Heart left ventricle (tissue), 16 donors: ENCODE measurements at regions not wholly inside any gene's neighbourhood (a gene's known extent, or its start where the extent isn't known, plus 50 kb on each side); places are given as distances from the start of the nearest gene placed in this dataset.

Source experiments
- ATAC-seq, 4 donors: fragments of 200-7000 bp; cut with Tn5 transposase; one replicate each; pipeline ENCODE4 v1.9.1; 2020 to 2022; ENCODE audit warnings: moderate library complexity in 4 of 4, mild to moderate bottlenecking in 3 of 4, moderate number of reproducible peaks in 1 of 4
- DNase-seq, 5 donors: peaks; one replicate each; pipeline ENCODE4 v3.0.0-alpha.2; 2020
- H3K27ac ChIP-seq, 12 donors: fragments of 200-600 bp; sonication (generic) in 4 of 12; one replicate each; pipeline versions ENCODE4 v1.5.0 to v1.8.0; 2016 to 2022; ENCODE audit warnings: mild to moderate bottlenecking in 2 of 12
- H3K27me3 ChIP-seq, 9 donors: fragments of 200-600 bp; sonication (generic) in 2 of 9; one replicate each; pipeline versions ENCODE4 v1.5.1 to v1.8.0; 2016 to 2022; ENCODE audit warnings: mild to moderate bottlenecking in 3 of 9
- H3K36me3 ChIP-seq, 9 donors: fragments of 200-600 bp; sonication (generic) in 2 of 9; one replicate each; pipeline versions ENCODE4 v1.5.0 to v1.8.0; 2018 to 2022; ENCODE audit warnings: mild to moderate bottlenecking in 2 of 9
- H3K4me1 ChIP-seq, 12 donors: fragments of 200-600 bp; sonication (generic) in 4 of 12; one replicate each; pipeline versions ENCODE4 v1.5.0 to v1.8.0; 2016 to 2022; ENCODE audit warnings: mild to moderate bottlenecking in 3 of 12
- H3K4me3 ChIP-seq, 12 donors: fragments of 200-600 bp; sonication (generic) in 4 of 12; one replicate each; pipeline versions ENCODE4 v1.5.0 to v1.8.0; 2017 to 2022; ENCODE audit warnings: mild to moderate bottlenecking in 9 of 12, moderate library complexity in 4 of 12
- H3K9me3 ChIP-seq, 12 donors: fragments of 200-600 bp; sonication (generic) in 4 of 12; one replicate each; pipeline versions ENCODE4 v1.5.0 to v1.8.0; 2016 to 2022; ENCODE audit warnings: mild to moderate bottlenecking in 1 of 12
- POLR2A ChIP-seq, 2 donors: fragments of 450-650 bp; IDR thresholded peaks; one replicate each; pipeline ENCODE4 v1.6.1; 2017; ENCODE audit warnings: antibody characterized with exemption in 2 of 2, mild to moderate bottlenecking in 2 of 2, moderate library complexity in 2 of 2
- WGBS, 4 donors: extraction: QIAGEN DNeasy Blood & Tissue Kit in 2 of 4; methylation state at CpG; one replicate each; pipeline versions ENCODE4 v1.1.5 to v1.1.7; 2013 to 2018; 5-methylcytosine and 5-hydroxymethylcytosine counted together
- intact Hi-C, 10 donors: fragments of 100-400 bp; cut with DNase I; formaldehyde crosslinking; loops; one replicate each; pipeline versions ENCODE4 v1.11.1 to v1.14.2; 2022
- TF ChIP-seq, protein P1 (sequence below), 12 donors: fragments of 200-600 bp; sonication (generic) in 4 of 12; IDR thresholded peaks; one replicate each; pipeline versions ENCODE4 v1.5.0 to v1.8.0; 2018 to 2022; ENCODE audit warnings: antibody characterized with exemption in 12 of 12, mild to moderate bottlenecking in 5 of 12
- donor health status: ischemic (EF 13 %, LVEDD 7.1; RV severe dilation, severe dysfunction).
- donor health status: healthy with polysubstance abuse.
- donor health status: DM: no; HTN: yes; CAD: no.
- donor health status: DM: no; HTN: no; CAD: no.
- donor health status: ischemic (EF 25% LVEDD 6.9; RV normal size, moderate dysfunction).
- donor health status: ischemic (EF 25% LVEDD 5.7; RV mildly dilated, moderate dysfunction).
- donor health status: healthy.
- donor health status: DM: yes; HTN: yes; CAD: no.
- donor health status: ischemic (EF 35%, LVEDD 5.7; RV mildly dilated, moderate dysfunction).
- donor health status: nonischemic (EF 11% LVEDD 7.7; RV severe dilation, severe dysfunction).
- donor health status: DM: yes; HTN: yes; CAD: no.
- donor health status: PGD.
- donor health status: ischemic (EF 29% LVEDD 5.4; RV normal size, mild dysfunction).
- donor health status: nonischemic (EF 23%, LVEDD 6.1; RV moderate dilation, normal function).

DNA sequence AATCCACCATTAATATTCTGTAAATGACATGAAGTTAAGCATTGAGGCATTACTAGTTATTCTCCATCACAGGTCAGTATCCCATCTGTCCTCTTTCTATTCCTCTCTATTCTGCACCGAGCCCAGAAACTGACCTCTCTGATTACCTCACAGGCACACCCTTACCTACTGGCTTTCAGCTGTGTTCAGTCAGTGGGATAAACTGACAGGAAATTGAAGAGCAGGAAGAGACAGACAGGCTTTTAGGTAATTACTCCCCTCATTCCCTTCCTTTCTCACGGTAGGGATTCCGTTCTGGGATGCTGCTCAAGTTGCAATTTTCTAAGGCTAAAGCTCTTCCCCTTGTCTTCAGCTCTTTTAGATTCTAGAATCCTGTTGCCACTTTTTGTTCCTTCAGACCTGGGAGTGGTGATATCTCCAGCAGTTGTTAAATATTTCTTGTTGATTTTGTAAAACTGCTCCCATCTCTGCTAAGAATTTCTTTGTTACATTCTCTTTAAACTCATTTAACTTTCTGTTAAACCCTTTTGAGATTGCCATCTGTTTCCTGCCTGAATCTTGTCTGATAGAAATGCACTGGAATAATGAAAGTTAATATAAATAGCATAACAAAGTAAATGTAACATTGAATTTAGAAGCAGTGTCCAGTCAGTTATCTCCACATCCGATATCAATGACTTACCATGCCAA, 1063.4 kb downstream of the PLA2G4A start:
- Histone ChIP-seq H3K36me3 (no peaks in the 10 kb centered on the region), H3K27me3 (no peaks in the 10 kb centered on the region), H3K4me3 (no peak overlapping the region), H3K9me3 (peaks cover 0 to 2% (median 0%) of the 10 kb centered on the region in 12 donors), H3K4me1 (no peaks in the 10 kb centered on the region), H3K27ac (no peak overlapping the region)
- DNase-seq: no peak
- intact Hi-C loops: no loop called here
- no peak for TF ChIP-seq POLR2A (IDR thresholded peaks at IDR 0.05)
- TF ChIP-seq, protein P1, sequence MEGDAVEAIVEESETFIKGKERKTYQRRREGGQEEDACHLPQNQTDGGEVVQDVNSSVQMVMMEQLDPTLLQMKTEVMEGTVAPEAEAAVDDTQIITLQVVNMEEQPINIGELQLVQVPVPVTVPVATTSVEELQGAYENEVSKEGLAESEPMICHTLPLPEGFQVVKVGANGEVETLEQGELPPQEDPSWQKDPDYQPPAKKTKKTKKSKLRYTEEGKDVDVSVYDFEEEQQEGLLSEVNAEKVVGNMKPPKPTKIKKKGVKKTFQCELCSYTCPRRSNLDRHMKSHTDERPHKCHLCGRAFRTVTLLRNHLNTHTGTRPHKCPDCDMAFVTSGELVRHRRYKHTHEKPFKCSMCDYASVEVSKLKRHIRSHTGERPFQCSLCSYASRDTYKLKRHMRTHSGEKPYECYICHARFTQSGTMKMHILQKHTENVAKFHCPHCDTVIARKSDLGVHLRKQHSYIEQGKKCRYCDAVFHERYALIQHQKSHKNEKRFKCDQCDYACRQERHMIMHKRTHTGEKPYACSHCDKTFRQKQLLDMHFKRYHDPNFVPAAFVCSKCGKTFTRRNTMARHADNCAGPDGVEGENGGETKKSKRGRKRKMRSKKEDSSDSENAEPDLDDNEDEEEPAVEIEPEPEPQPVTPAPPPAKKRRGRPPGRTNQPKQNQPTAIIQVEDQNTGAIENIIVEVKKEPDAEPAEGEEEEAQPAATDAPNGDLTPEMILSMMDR (IDR thresholded peaks at IDR 0.05): no peak
- no peak for ATAC-seq
- WGBS, 4 donors: 43 to 59% (median 50%) methylated on average over 4 of the region's 4 CpGs

GRCh38 chr1:187892683-187893039, 1063.9 kb downstream of the PLA2G4A start:
- Histone ChIP-seq H3K36me3 (no peaks in the 10 kb centered on the region), H3K27me3 (no peaks in the 10 kb centered on the region), H3K27ac (no peak overlapping the region), H3K4me1 (no peaks in the 10 kb centered on the region), H3K4me3 (no peak overlapping the region), H3K9me3 (peaks cover 0 to 2% (median 0%) of the 10 kb centered on the region in 12 donors)
- intact Hi-C loops: no loop called here
- TF ChIP-seq POLR2A (IDR thresholded peaks at IDR 0.05): no peak
- TF ChIP-seq, protein P1 (IDR thresholded peaks at IDR 0.05): no peak
- DNase-seq: no peak
- ATAC-seq: no peak

GRCh38 chr1:187893471-187893870, 1064.7 kb downstream of the PLA2G4A start:
- peaks cover 0 to 2% (median 0%) of the 10 kb centered on the region in 12 donors for H3K9me3 ChIP-seq
- TF ChIP-seq, protein P1 (IDR thresholded peaks at IDR 0.05): no peak
- no peak for TF ChIP-seq POLR2A (IDR thresholded peaks at IDR 0.05)
- no peak overlapping the region for H3K4me3 ChIP-seq
- no peak for ATAC-seq
- H3K27ac ChIP-seq: no peak overlapping the region
- H3K27me3 ChIP-seq: no peaks in the 10 kb centered on the region
- DNase-seq: no peak
- H3K36me3 ChIP-seq: no peaks in the 10 kb centered on the region
- no peaks in the 10 kb centered on the region for H3K4me1 ChIP-seq
- 58 to 81% (median 70%) methylated on average over 2 of the region's 2 CpGs for WGBS, 4 donors
- intact Hi-C loops: no loop called here

DNA sequence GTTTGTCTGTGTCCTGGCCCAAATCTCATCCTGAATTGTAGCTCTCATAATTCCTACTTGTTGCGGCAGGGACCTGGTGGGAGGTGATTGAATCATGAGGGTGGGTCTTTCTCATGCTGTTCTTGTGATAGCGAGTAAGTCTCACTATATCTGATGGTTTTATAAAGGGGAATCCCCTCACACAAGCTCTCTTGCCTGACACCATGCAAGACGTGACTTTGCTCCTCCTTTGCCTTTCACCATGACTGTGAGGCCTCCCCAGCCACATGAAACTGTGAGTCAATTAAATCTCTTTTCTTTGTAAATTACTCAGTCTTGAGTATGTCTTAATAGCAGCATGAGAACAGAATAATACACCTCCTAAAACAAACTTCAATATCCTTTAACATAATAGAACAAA, 1065.6 kb downstream of the PLA2G4A start:
- H3K4me1 ChIP-seq: no peaks in the 10 kb centered on the region
- no peak overlapping the region for H3K4me3 ChIP-seq
- no peaks in the 10 kb centered on the region for H3K27me3 ChIP-seq
- ATAC-seq: no peak
- 86 to 95% (median 93%) methylated on average over 3 of the region's 3 CpGs for WGBS, 4 donors
- no peak for DNase-seq
- no peak overlapping the region for H3K27ac ChIP-seq
- peaks cover 0 to 2% (median 0%) of the 10 kb centered on the region in 12 donors for H3K9me3 ChIP-seq
- no peaks in the 10 kb centered on the region for H3K36me3 ChIP-seq
- TF ChIP-seq POLR2A (IDR thresholded peaks at IDR 0.05): no peak
- TF ChIP-seq, protein P1 (IDR thresholded peaks at IDR 0.05): no peak
- intact Hi-C loops: no loop called here
